Brain microvascular endothelial cell (primary cell): ENCODE measurements at regions not wholly inside any gene's neighbourhood (a gene's known extent, or its start where the extent isn't known, plus 50 kb on each side); places are given as distances from the start of the nearest gene placed in this dataset.

Experiments
- DNase-seq: peaks from one replicate; pipeline ENCODE4 v3.0.0-alpha.2; 2020
- H3K27ac ChIP-seq: fragments of 250-450 bp; sonication (Bioruptor Pico); 2 replicates; pipeline ENCODE4 v1.5.1; 2020; ENCODE audit warnings: mild to moderate bottlenecking, moderate library complexity
- H3K27me3 ChIP-seq: fragments of 250-450 bp; sonication (Bioruptor Pico); replicated peaks from 2 replicates; pipeline ENCODE4 v1.5.1; 2020; ENCODE audit warnings: mild to moderate bottlenecking
- H3K36me3 ChIP-seq: fragments of 250-450 bp; sonication (Bioruptor Pico); replicated peaks from 2 replicates; pipeline ENCODE4 v1.5.1; 2020; ENCODE audit warnings: mild to moderate bottlenecking
- H3K4me3 ChIP-seq: 2 replicates; pipeline ENCODE4 v1.5.1; 2011; ENCODE audit warnings: low read depth, mild to moderate bottlenecking, control low read depth, low read length, moderate library complexity
- CTCF ChIP-seq: IDR thresholded peaks from 2 replicates; pipeline ENCODE4 v1.5.1; 2011; ENCODE audit warnings: low read depth, mild to moderate bottlenecking, moderate library complexity, low read length, control low read depth, inconsistent platforms; ENCODE audit errors: missing control alignments
- in situ Hi-C: cut with HindIII; loops from 2 replicates; pipeline ENCODE4 v1.10.0; 2017; ENCODE audit warnings: low sequenced_read_pairs, low pct_ligation_motif_present

GRCh38 chr12:47376927-47377326 lies 297.2 kb upstream of the AMIGO2 start:
- H3K27ac ChIP-seq, result peak overlapping the region; percentile 95
- no peak for DNase-seq
- H3K36me3 ChIP-seq, result no peaks in the 10 kb centered on the region
- H3K27me3 ChIP-seq, result no peaks in the 10 kb centered on the region
- no peak for TF ChIP-seq CTCF
- no peak overlapping the region for H3K4me3 ChIP-seq
- in situ Hi-C loops, result no loop called here

- no peak for DNase-seq
- no peak overlapping the region for H3K27ac ChIP-seq
- TF ChIP-seq CTCF, result no peak
- no peak overlapping the region for H3K4me3 ChIP-seq
- no peaks in the 10 kb centered on the region for H3K27me3 ChIP-seq
- no peaks in the 10 kb centered on the region for H3K36me3 ChIP-seq
- in situ Hi-C loops, result no loop called here
These were observed 293.9 kb upstream of the AMIGO2 start for GRCh38 chr12:47373554-47374150.

GRCh38 chr12:47370421-47370820 lies 290.7 kb upstream of the AMIGO2 start:
- in situ Hi-C loops, result no loop called here
- Histone ChIP-seq H3K27me3 (no peaks in the 10 kb centered on the region), H3K4me3 (no peak overlapping the region), H3K36me3 (no peaks in the 10 kb centered on the region), H3K27ac (no peak overlapping the region)
- TF ChIP-seq CTCF, result no peak
- DNase-seq, result no peak

GRCh38 chr12:47369085-47369484 lies 289.3 kb upstream of the AMIGO2 start:
- Histone ChIP-seq H3K27me3 (no peaks in the 10 kb centered on the region), H3K36me3 (no peaks in the 10 kb centered on the region), H3K27ac (no peak overlapping the region), H3K4me3 (no peak overlapping the region)
- no peak for DNase-seq
- no peak for TF ChIP-seq CTCF
- in situ Hi-C loops, result no loop called here

GRCh38 chr12:47367912-47368537 lies 288.3 kb upstream of the AMIGO2 start:
- no peak for DNase-seq
- Histone ChIP-seq H3K36me3 (no peaks in the 10 kb centered on the region), H3K27me3 (no peaks in the 10 kb centered on the region), H3K4me3 (no peak overlapping the region), H3K27ac (no peak overlapping the region)
- no peak for TF ChIP-seq CTCF
- in situ Hi-C loops, result no loop called here

GRCh38 chr12:47366579-47366978 lies 286.8 kb upstream of the AMIGO2 start:
- DNase-seq, result no peak
- no peak for TF ChIP-seq CTCF
- Histone ChIP-seq H3K27me3 (no peaks in the 10 kb centered on the region), H3K36me3 (no peaks in the 10 kb centered on the region), H3K27ac (no peak overlapping the region), H3K4me3 (no peak overlapping the region)
- in situ Hi-C loops, result no loop called here
